GM19452 (cell line): ENCODE measurements at regions not wholly inside any gene's neighbourhood (a gene's known extent, or its start where the extent isn't known, plus 50 kb on each side); places are given as distances from the start of the nearest gene placed in this dataset.

ENCODE experiments used
- ATAC-seq: cut with Tn5 transposase; IDR thresholded peaks from one replicate; pipeline ENCODE4 v1.9.1; 2021; ENCODE audit not compliant: unreplicated experiment

GRCh38 chr10:104505521-104506042, 135.5 kb upstream of the SORCS3 start:
- no peak for ATAC-seq

DNA sequence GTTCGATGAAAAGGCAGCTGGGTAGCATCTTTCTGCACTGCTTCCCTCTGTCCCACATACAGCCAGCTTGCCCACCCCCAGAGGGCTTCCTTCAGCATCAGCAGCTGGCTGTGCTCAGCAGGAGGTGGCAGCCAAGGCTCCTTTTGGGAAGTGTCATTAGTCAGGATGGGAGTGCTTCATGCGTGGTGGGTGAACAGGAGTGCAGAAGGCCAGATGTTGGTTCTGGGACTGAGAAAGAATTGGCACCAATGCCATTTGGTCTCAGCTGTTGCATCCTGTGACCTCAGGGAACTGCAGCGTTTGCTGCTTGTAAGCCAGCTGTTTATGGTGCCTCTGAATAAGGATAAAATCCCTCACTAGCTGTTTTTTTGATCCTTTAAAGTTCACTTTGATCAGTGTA, 131.1 kb upstream of the SORCS3 start:
- ATAC-seq: no peak

DNA sequence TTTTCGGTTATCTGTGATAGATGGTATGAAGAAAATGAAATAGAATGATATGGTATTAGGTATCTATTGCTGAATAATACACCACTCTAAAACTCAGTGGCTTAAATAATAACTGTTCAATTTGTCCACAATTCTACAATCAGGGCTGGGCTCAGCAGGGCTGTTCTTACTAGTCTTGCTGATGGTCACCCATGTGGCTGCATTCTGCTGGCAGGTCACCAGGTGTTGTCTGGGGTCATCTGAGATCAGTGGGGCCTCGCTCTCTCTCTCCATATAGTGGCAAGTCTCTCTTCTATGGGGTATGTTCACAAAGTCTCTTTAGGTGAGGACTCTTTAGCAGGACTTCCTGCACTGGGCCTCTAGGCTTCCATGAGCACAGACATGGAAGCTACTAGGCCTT, 130.4 kb upstream of the SORCS3 start:
- no peak for ATAC-seq

- ATAC-seq: no peak
Measured at GRCh38 chr10:104512800-104513199, 128.3 kb upstream of the SORCS3 start.

GRCh38 chr10:104515678-104516199, 125.4 kb upstream of the SORCS3 start:
- no peak for ATAC-seq

- ATAC-seq: no peak
Measured at GRCh38 chr10:104516986-104517385, 124.1 kb upstream of the SORCS3 start.

GRCh38 chr10:104517946-104518345, 123.1 kb upstream of the SORCS3 start:
- no peak for ATAC-seq

GRCh38 chr10:104518891-104519290, 122.2 kb upstream of the SORCS3 start:
- ATAC-seq: no peak

- ATAC-seq: no peak
Measured at GRCh38 chr10:104520653-104521052, 120.4 kb upstream of the SORCS3 start.

DNA sequence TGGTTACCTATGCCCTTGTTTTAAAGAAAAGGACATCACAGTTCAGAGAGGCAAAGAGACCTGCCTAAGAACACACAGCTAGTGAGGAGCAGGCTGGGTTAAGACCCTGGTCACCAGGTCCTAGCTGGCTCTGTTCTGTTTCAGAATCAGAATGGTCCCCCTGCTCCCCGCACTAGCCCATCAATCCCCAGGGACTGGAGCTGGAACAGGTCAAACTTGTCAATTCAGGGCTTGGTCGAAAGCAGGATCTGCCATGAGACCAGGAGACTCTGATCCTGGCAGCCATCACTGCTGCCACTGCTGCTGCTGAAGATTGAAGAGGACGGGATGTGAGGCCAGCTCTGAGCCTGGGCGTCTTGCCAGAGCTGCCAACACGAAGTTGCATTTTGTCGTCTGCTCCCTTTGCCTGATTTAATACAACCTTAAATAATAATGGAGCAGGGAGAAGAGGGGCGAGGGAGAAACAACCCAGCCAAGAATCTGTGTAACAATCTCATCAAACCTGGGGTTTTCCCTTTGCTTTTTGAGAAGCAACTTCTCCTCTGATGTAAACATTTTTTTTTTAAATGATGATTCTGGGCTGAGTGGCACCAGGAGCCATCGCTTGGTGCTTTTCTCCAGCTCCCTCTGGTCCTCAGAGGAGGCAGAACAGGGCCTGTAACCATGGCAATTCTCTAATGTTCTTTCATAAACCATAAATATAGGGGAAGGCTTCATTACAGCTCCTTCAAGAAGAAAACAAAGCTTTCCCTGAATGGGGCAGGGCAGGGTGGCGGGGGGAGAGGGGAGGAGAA, 119.0 kb upstream of the SORCS3 start:
- no peak for ATAC-seq

- ATAC-seq: no peak
Measured at GRCh38 chr10:104526188-104526587, 114.9 kb upstream of the SORCS3 start.

GRCh38 chr10:104527013-104527412, 114.1 kb upstream of the SORCS3 start:
- no peak for ATAC-seq

- no peak for ATAC-seq
Measured at GRCh38 chr10:104540181-104540580, 100.9 kb upstream of the SORCS3 start.

DNA sequence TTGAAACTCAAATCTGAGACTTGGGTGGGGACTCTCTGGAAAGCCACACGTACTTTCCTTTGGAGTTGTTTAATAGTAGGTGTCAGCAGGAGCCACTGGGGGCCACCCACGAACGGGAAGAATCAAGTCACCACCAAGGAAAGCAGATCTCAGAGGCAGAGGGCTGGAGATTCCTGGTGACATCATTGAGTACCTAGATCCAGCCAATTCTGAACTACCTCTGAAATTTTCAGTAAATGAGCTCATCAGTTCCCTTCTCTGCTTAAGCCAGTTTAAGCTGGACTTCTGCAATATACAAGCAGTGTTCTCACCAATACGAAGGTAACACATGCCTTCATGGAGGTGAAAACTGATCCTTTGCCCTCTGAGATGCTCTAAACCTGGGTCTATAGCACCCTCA, 99.3 kb upstream of the SORCS3 start:
- no peak for ATAC-seq

DNA sequence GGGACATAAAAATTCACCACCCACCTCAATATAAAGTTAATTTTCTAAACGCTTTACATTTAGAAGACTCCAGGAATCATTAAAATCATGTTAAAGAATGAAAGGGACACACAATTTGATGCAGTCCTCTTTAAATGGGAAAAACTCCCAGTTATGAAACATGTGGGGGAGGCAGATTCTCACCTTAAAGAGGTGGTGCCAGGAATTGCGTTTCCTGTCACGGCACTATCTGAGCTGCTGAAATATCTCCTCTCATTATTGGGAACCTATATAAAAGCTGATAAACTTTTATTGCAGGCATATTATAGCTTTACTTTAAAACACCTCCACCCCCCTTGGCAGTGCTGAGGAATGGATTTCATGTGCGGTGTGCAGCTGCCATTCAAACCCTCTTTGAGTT, 94.8 kb upstream of the SORCS3 start:
- no peak for ATAC-seq

DNA sequence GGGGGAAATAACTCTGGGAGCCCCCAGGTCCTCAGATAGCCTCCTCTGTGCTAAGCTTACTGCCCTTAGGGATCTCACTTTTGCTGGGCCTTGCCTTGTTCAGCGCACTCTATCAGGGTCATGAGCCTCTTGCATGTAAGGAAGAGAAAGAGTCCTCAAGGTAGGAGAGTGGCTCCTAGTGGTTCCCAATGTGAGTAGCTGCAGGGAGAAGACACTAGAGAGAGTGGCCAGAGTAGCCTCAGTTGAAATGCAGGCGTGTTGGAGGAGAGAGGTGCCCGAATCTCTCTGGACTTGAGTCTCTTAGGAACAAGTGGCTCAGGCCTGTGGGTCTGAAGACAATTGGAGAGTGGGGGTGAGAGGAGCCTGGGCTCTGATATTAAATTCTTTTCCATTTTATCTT, 94.3 kb upstream of the SORCS3 start:
- no peak for ATAC-seq

DNA sequence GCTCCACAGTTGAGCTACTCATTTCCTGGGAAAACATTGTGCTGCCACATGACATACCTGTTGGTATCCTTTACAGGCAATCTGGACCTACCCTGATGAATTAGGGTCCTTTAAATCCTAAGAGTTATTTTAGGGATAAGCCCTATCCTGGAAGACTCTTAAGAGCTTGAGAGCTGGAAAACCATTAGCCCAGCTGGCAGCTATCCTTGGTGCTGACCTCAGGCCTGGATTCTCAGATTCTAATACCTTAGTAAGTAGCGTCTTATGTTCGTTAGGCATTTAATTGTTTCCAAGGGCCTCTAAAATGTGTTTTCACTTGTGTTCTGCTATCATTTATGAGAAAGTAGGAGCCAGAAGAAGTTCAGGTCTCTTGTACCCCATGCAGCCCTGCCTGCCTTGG, 93.0 kb upstream of the SORCS3 start:
- no peak for ATAC-seq

DNA sequence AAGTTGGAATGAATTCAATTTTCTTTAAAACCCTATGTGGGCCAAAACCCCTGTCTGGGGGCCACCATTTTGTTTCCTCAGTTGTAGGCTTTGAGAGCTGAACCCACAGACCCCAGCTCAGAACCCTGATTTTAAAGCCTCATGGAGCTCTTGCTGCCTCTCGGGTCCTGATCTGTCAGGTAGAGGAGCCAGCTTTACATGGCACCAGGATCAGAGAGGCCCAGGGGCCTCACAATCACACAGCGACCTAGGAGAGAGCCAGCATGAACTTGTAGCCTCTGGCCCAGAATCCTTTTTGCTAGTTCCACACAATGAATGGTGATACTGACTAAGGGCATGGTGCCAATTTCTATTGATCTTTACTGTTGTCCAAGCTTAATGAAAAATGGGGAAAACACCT, 84.3 kb upstream of the SORCS3 start:
- ATAC-seq: no peak

DNA sequence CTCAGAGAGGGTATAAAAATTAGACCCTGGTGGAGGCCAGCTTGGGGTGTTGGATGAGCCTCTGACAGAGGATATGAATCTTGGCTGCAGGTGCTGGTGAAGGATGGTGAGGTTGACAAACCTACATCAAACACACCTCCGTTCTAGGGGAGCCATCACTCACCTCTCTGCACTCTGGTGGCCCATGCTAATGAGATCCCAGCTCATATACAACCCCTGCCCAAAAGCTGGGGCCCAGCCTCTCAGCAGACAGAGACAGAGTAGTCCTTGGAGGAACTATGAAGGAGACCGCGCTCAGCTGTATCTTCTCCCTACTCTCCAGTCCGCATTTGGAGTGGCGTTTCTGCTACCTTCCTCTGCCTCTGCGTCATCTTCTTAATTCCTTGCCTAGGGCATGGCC, 83.1 kb upstream of the SORCS3 start:
- ATAC-seq: no peak

DNA sequence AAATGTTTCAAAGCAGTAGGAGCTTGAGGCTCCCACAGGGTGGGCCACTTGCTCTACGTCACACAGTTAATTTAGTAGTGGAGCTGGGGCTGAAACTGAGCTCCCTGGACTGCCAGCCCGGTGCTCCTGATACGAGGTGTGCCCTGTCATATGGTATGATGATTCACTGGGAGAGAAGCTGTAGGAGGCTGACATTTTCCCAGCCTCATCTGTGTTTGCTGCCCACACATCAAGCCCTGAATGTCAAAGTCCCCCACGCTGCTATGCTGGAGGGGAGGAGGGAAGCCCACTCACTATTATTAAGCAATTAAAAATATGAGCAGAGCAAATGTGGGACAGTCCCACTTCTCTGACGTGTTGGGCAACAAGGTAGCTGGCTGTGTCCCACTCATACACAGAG, 81.2 kb upstream of the SORCS3 start:
- no peak for ATAC-seq

DNA sequence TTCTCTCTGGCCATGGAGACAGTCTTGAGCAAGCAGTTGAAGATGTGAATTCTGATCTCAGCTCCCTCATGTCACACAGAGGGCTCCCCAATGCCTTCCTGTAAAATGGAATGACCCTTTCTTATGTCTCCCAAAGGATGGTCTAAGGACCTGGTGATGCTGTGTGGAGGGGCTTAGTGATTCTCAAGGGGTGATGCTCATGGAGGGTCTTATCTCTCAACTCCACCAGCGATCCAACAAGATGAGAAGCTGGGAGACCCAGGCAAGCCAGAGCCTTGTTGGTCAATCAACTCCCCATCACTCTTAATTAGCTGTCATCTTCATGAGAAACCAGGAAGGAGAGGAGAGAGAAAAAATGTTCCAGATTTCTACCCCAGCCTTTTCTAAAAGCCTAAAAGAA, 78.0 kb upstream of the SORCS3 start:
- no peak for ATAC-seq

- ATAC-seq: no peak
Measured at GRCh38 chr10:104563548-104563947, 77.5 kb upstream of the SORCS3 start.

DNA sequence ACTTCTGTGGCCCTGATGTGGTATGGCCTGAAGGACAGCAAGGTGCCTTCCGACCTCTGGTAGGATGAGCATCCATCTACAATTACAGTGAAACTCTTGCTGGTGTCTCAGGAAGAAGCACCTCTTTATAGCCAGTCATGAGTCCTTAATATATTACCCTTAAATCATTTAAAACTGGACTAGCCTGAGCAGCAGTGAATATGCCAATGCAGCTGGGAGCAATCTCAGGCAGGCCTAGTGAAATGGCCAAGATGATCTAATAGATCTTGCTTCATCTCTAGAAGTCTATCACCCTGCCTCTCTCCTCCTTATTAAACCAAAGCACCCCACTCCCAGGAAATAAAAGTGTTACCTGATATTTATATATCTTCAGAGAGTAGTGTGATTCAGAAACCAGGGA, 66.7 kb upstream of the SORCS3 start:
- ATAC-seq: no peak
